Stimulated activated CD4-positive, alpha-beta T cell treated with anti-CD3 and anti-CD28 coated beads, Interleukin-4, amount 100 ng/mL, for 4 hours (primary cell): ENCODE measurements at regions not wholly inside any gene's neighbourhood (a gene's known extent, or its start where the extent isn't known, plus 50 kb on each side); places are given as distances from the start of the nearest gene placed in this dataset.
"Not testable (repeated sequence)": the region's sequence is repeated elsewhere in the genome, so short reads cannot be mapped to it uniquely, and the experiment has no call there.

Source experiments
- DNase-seq, 2 experiments: peaks; one replicate each; pipeline ENCODE4 v3.0.0-alpha.2; 2020

GRCh38 chr6:168369786-168370185 is 50.2 kb upstream of the DACT2 start:
- no peak for DNase-seq

GRCh38 chr6:168370310-168370991 is 50.9 kb upstream of the DACT2 start:
- peak; percentile 18 to 60 for DNase-seq

GRCh38 chr6:168371185-168371584 is 51.6 kb upstream of the DACT2 start:
- DNase-seq: no peak

GRCh38 chr6:168371618-168371980 is 52.0 kb upstream of the DACT2 start:
- DNase-seq: no peak

- DNase-seq: no peak
These were observed 52.6 kb upstream of the DACT2 start for GRCh38 chr6:168371981-168372711.

- DNase-seq: no peak
These were observed 53.3 kb upstream of the DACT2 start for GRCh38 chr6:168372889-168373288.

GRCh38 chr6:168373389-168373788 is 53.8 kb upstream of the DACT2 start:
- DNase-seq: no peak

- DNase-seq: no peak
These were observed 54.5 kb upstream of the DACT2 start for GRCh38 chr6:168374051-168374502.

- DNase-seq: no peak
These were observed 55.0 kb upstream of the DACT2 start for GRCh38 chr6:168374541-168375071.

GRCh38 chr6:168376120-168376519 is 56.5 kb upstream of the DACT2 start:
- no peak for DNase-seq

- no peak for DNase-seq
These were observed 57.4 kb upstream of the DACT2 start for GRCh38 chr6:168376811-168377483.

- DNase-seq: no peak
These were observed 57.9 kb upstream of the DACT2 start for GRCh38 chr6:168377484-168377855.

- DNase-seq: no peak
These were observed 58.6 kb upstream of the DACT2 start for GRCh38 chr6:168377856-168378832.

- DNase-seq: not testable (repeated sequence)
These were observed 60.0 kb upstream of the DACT2 start for GRCh38 chr6:168379579-168379978.

- DNase-seq: not testable (repeated sequence)
These were observed 60.6 kb upstream of the SMOC2 start for GRCh38 chr6:168380166-168380955.

- no peak for DNase-seq
These were observed 59.9 kb upstream of the SMOC2 start for GRCh38 chr6:168380956-168381605.

GRCh38 chr6:168381726-168382458 is 59.1 kb upstream of the SMOC2 start:
- DNase-seq: no peak

- no peak for DNase-seq
These were observed 57.7 kb upstream of the SMOC2 start for GRCh38 chr6:168383062-168383854.
